Esophagus squamous epithelium (tissue), 5 donors: ENCODE measurements at regions not wholly inside any gene's neighbourhood (a gene's known extent, or its start where the extent isn't known, plus 50 kb on each side); places are given as distances from the start of the nearest gene placed in this dataset.

Experiments
- DNase-seq: peaks from one replicate; lab custom pipeline; 2025; lab: John Stamatoyannopoulos, UW
- H3K27ac ChIP-seq, 4 donors: fragments of 200-600 bp; sonication (generic); one replicate each; pipeline ENCODE4 v1.5.1; 2016 to 2019; ENCODE audit warnings: mild to moderate bottlenecking in 1 of 4
- H3K27me3 ChIP-seq, 4 donors: fragments of 200-600 bp; sonication (generic); 1 replicate in 3 of 4; 2 replicates in 1 of 4; pipeline versions ENCODE4 v1.5.1 to v1.6.0; 2017 to 2021; ENCODE audit warnings: antibody characterized with exemption in 1 of 4
- H3K36me3 ChIP-seq, 3 donors: fragments of 200-600 bp; sonication (generic); one replicate each; pipeline ENCODE4 v1.5.1; 2016 to 2019
- H3K4me1 ChIP-seq, 3 donors: fragments of 200-600 bp; sonication (generic); one replicate each; pipeline ENCODE4 v1.5.1; 2017 to 2019
- H3K4me3 ChIP-seq, 4 donors: fragments of 200-600 bp; sonication (generic); 1 replicate in 3 of 4; 2 replicates in 1 of 4; pipeline ENCODE4 v1.5.1; 2016 to 2019; ENCODE audit warnings: mild to moderate bottlenecking in 2 of 4, moderate library complexity in 1 of 4
- H3K9me3 ChIP-seq, 3 donors: fragments of 200-600 bp; sonication (generic); one replicate each; pipeline ENCODE4 v1.5.1; 2016 to 2019
- POLR2A ChIP-seq, 4 donors: fragments of 450-650 bp; IDR thresholded peaks; one replicate each; pipeline ENCODE4 v1.6.1; 2017; ENCODE audit warnings: antibody characterized with exemption in 4 of 4, mild to moderate bottlenecking in 4 of 4, moderate library complexity in 3 of 4
- WGBS, 2 donors: methylation state at CpG; one replicate each; pipeline ENCODE4 v1.1.5; 2018; 5-methylcytosine and 5-hydroxymethylcytosine counted together
- intact Hi-C: fragments of 100-400 bp; cut with DNase I; formaldehyde crosslinking; loops from one replicate; pipeline ENCODE4 v1.15.0; 2022
- TF ChIP-seq, protein P1 (sequence below), 6 experiments: fragments of 450-650 bp in 4 of 6; fragments of 200-600 bp in 2 of 6; sonication (generic) in 2 of 6; IDR thresholded peaks; one replicate each; pipeline ENCODE4 v1.5.1; 2016 to 2019; ENCODE audit warnings: antibody characterized with exemption in 6 of 6, mild to moderate bottlenecking in 4 of 6, moderate library complexity in 4 of 6
- donor health status: DM: yes; HTN: yes; CAD: no.

DNA sequence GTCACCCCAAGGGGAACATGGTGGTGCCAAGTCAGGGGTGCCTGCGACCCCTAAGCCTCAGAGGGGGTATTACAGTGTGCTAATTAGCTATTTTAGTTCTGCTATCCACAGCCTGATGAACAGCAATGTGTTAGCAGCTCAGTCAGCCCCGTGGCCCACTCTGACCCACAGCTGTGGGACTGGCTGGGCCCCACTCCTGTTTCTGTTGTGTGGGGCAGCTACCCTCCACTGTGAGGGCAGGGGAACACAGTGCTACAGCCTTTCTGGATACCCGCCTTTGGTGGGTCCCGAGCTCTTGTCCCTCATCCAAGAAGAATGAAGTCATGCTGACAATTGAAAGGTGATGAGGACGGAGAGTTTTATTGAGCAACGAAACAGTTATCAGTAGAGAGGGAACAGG lies 152.5 kb upstream of the GGTLC1 start:
- Histone ChIP-seq H3K27ac (no peak overlapping the region), H3K27me3 (no peaks in the 10 kb centered on the region), H3K4me1 (peaks cover 0 to 22% (median 0%) of the 10 kb centered on the region in 3 donors), H3K9me3 (peaks cover 0 to 6% (median 0%) of the 10 kb centered on the region in 3 donors), H3K36me3 (no peaks in the 10 kb centered on the region), H3K4me3 (no peak overlapping the region)
- TF ChIP-seq, protein P1, sequence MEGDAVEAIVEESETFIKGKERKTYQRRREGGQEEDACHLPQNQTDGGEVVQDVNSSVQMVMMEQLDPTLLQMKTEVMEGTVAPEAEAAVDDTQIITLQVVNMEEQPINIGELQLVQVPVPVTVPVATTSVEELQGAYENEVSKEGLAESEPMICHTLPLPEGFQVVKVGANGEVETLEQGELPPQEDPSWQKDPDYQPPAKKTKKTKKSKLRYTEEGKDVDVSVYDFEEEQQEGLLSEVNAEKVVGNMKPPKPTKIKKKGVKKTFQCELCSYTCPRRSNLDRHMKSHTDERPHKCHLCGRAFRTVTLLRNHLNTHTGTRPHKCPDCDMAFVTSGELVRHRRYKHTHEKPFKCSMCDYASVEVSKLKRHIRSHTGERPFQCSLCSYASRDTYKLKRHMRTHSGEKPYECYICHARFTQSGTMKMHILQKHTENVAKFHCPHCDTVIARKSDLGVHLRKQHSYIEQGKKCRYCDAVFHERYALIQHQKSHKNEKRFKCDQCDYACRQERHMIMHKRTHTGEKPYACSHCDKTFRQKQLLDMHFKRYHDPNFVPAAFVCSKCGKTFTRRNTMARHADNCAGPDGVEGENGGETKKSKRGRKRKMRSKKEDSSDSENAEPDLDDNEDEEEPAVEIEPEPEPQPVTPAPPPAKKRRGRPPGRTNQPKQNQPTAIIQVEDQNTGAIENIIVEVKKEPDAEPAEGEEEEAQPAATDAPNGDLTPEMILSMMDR (IDR thresholded peaks at IDR 0.05): no peak
- TF ChIP-seq POLR2A (IDR thresholded peaks at IDR 0.05): no peak
- no peak for DNase-seq
- WGBS, 2 donors: 77 to 92% methylated on average over 2 to 6 of the region's 6 CpGs
- intact Hi-C loops: no loop called here

DNA sequence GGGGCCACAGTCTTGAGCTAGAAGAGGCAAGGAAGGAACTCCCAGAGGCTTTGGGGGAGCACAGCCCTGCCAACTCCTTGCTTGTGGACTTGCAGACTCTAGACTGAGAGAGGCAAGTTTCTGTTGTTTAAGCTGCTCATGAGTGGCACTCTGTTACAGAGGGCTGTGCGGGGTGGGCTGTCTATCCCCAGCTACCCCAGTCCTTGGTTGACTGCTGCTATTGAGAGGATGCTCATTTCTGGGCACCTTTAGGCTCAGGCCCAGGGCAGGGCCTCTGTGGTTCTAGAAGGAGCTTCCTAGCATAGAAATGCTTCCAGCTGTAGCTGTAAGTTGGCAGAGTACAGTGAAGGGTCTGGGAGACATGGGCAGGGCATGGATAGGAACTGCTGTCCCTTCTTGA lies 151.3 kb upstream of the GGTLC1 start:
- intact Hi-C loops: no loop called here
- Histone ChIP-seq H3K4me1 (peaks cover 0 to 22% (median 0%) of the 10 kb centered on the region in 3 donors), H3K36me3 (no peaks in the 10 kb centered on the region), H3K9me3 (peaks cover 0 to 6% (median 0%) of the 10 kb centered on the region in 3 donors), H3K27me3 (no peaks in the 10 kb centered on the region), H3K4me3 (no peak overlapping the region), H3K27ac (no peak overlapping the region)
- DNase-seq: no peak
- no peak for TF ChIP-seq POLR2A (IDR thresholded peaks at IDR 0.05)
- TF ChIP-seq, protein P1 (IDR thresholded peaks at IDR 0.05): no peak
- WGBS, 2 donors: 83 to 88% methylated on average over 1 of the region's 1 CpG

DNA sequence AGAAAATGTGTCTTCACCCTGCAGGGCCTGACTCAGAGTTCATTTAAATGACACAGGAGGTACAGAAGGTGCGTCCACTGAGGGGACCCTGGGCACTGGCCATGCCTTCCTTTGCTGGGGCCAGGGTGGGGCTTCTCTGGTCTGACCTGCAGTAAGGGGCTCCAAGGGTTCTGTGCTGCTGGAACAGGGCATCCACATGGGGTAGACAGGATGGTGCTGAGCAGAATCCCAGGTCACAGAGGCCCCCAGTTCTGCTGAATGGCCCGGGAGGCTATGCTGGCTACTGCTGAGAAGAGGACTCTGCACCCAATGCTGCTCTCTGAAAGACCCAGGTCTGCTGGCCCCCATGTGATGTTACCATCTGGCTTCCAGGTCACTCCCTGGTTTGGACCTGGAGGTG lies 150.4 kb upstream of the GGTLC1 start:
- H3K27ac ChIP-seq: no peak overlapping the region
- H3K27me3 ChIP-seq: no peaks in the 10 kb centered on the region
- no peak for DNase-seq
- H3K36me3 ChIP-seq: no peaks in the 10 kb centered on the region
- WGBS, 2 donors: 50 to 60% methylated on average over 1 of the region's 2 CpGs
- peaks cover 4 to 31% (median 5%) of the 10 kb centered on the region in 3 donors for H3K4me1 ChIP-seq
- no peak overlapping the region for H3K4me3 ChIP-seq
- intact Hi-C loops: no loop called here
- peaks cover 0 to 6% (median 0%) of the 10 kb centered on the region in 3 donors for H3K9me3 ChIP-seq
- no peak for TF ChIP-seq POLR2A (IDR thresholded peaks at IDR 0.05)
- TF ChIP-seq, protein P1 (IDR thresholded peaks at IDR 0.05): no peak

DNA sequence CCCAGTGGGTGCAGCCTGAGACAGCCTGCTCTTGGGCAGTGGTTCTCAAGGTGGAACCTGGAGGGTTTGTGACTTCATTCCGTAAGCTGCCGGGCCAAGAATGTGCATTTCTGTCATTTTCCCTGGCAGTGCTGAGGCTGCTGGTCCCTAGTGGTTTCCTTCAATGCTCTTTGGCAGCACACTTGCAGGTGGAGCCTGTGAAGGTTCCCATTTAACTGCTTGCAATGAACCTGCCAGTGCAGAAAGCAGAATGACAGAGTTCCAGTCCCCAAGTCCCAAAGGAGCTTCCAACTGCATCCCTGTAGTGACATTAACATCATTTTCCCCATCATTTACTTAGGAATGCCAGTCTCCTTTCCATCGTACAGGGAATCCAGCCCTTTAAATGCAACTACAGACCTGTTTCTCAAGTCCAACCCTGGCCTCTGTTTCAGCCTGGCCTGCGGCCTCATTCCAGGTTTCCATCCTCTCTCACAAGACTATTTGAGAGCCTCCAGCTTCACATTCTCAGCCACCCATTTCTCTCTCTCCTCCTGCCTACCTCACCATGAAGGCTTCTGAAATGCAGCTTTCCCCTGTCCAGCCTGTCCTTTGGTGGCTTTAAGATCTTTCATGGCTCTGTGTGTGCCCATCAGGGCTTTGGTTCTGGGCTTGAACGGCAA lies 149.7 kb upstream of the GGTLC1 start:
- no peaks in the 10 kb centered on the region for H3K36me3 ChIP-seq
- 69 to 73% methylated on average over 4 to 5 of the region's 5 CpGs for WGBS, 2 donors
- no peak for DNase-seq

DNA sequence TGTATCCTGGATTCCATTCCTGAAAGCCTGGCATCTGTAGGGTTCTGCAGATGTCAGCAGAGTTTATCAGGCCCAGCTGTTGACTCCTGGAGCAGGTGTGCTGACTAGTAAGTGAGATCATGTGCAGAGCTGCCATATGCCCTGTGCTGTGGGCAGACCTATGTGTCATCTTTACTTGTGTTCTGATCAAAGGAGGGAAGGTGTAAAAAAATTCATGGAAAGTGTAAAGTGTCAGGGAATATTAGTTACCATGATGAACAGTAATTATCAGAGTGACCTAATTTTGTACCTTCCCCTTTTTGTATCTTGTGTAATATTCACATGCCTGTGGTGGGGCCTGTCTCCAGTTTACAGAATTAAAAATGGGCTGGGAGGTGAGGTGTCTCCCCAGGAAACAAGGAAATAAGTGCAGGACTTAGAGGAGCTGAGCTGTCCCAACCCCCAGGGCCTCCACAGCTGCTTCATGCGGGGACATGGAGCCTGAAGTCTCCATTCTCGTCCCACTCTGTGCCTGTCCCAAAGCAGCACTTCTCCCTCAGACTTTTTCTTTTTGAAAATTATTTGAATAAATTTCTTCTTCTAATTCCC lies 148.2 kb upstream of the GGTLC1 start:
- Histone ChIP-seq H3K36me3 (no peaks in the 10 kb centered on the region), H3K4me1 (peaks cover 6 to 39% (median 8%) of the 10 kb centered on the region in 3 donors), H3K4me3 (no peak overlapping the region), H3K9me3 (peaks cover 0 to 6% (median 0%) of the 10 kb centered on the region in 3 donors), H3K27ac (peak overlapping the region in 1 of 4 donors; percentile 30), H3K27me3 (no peaks in the 10 kb centered on the region)
- intact Hi-C loops: no loop called here
- no peak for DNase-seq
- TF ChIP-seq, protein P1 (IDR thresholded peaks at IDR 0.05): no peak
- no peak for TF ChIP-seq POLR2A (IDR thresholded peaks at IDR 0.05)
- 60 to 63% methylated on average over 2 of the region's 2 CpGs for WGBS, 2 donors

More for the DNA sequence above, 149.7 kb upstream of the GGTLC1 start:
- TF ChIP-seq, protein P1 (IDR thresholded peaks at IDR 0.05): no peak
- no peak for TF ChIP-seq POLR2A (IDR thresholded peaks at IDR 0.05)
- H3K4me3 ChIP-seq: no peak overlapping the region
- peaks cover 4 to 31% (median 6%) of the 10 kb centered on the region in 3 donors for H3K4me1 ChIP-seq
- H3K27me3 ChIP-seq: no peaks in the 10 kb centered on the region
- intact Hi-C loops: no loop called here
- H3K27ac ChIP-seq: no peak overlapping the region
- peaks cover 0 to 6% (median 0%) of the 10 kb centered on the region in 3 donors for H3K9me3 ChIP-seq
